ENCODE measurements at regions not wholly inside any gene's neighbourhood (a gene's known extent, or its start where the extent isn't known, plus 50 kb on each side); places are given as distances from the start of the nearest gene placed in this dataset.
A peak's percentile ranks its signal among the peaks of the same experiment; 100 is the strongest.

DNA sequence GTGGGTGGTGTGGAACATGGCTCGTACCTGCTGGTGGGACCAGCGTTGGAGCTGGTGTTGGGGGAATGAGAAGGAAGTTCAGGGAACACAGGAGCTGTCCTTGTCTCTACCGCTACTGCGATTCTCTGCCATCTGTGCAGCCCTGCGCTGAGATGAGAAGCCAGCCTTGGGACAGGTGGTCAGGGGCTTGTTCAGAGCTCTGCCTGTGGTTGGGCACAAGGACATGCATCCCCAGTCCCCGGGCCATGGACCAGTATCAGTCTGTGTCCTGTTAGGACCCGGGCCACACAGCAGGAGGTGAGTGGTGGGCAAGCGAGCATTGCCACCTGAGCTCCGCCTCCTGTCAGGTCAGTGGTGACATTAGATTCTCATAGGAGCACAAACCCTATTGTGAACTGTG lies 164.4 kb downstream of the TSN start:
- Mint-ChIP-seq H3K27ac (no peak overlapping the region), H3K36me3 (ENCODE audit: low read depth) (no peaks in the 10 kb centered on the region), H3K27me3 (ENCODE audit: low read depth) (peaks cover 4% of the 10 kb centered on the region), H3K4me1 (no peaks in the 10 kb centered on the region), H3K9me3 (peaks cover 13% of the 10 kb centered on the region), H3K4me3 (no peak overlapping the region)
- TF ChIP-seq, protein P1, sequence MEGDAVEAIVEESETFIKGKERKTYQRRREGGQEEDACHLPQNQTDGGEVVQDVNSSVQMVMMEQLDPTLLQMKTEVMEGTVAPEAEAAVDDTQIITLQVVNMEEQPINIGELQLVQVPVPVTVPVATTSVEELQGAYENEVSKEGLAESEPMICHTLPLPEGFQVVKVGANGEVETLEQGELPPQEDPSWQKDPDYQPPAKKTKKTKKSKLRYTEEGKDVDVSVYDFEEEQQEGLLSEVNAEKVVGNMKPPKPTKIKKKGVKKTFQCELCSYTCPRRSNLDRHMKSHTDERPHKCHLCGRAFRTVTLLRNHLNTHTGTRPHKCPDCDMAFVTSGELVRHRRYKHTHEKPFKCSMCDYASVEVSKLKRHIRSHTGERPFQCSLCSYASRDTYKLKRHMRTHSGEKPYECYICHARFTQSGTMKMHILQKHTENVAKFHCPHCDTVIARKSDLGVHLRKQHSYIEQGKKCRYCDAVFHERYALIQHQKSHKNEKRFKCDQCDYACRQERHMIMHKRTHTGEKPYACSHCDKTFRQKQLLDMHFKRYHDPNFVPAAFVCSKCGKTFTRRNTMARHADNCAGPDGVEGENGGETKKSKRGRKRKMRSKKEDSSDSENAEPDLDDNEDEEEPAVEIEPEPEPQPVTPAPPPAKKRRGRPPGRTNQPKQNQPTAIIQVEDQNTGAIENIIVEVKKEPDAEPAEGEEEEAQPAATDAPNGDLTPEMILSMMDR (IDR thresholded peaks at IDR 0.05; ENCODE audit: unreplicated experiment in 3 of 3) = no peak

DNA sequence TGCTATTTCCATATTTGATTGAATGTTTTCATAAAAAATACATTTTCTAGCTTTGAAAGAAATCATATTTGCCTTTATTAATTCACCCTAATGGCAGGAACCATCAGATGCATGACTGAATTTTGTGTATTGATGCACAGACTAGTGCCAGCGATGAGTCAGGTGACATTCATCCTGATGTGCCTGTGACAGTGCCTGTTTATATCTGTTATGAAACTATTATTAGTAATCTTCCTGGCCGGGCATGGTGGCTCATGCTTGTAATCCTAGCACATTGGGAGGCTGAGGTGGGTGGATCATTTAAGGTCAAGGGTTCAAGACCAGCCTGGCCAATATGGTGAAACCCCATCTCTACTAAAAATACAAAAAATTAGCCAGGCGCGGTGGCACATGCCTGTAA lies 170.0 kb downstream of the TSN start:
- H3K36me3 Mint-ChIP-seq (ENCODE audit: low read depth) = no peaks in the 10 kb centered on the region
- H3K27ac Mint-ChIP-seq = no peak overlapping the region
- no peaks in the 10 kb centered on the region for H3K4me1 Mint-ChIP-seq
- H3K4me3 Mint-ChIP-seq = no peak overlapping the region
- H3K27me3 Mint-ChIP-seq (ENCODE audit: low read depth) = no peaks in the 10 kb centered on the region
- peaks cover 11% of the 10 kb centered on the region for H3K9me3 Mint-ChIP-seq
- TF ChIP-seq, protein P1 (IDR thresholded peaks at IDR 0.05; ENCODE audit: unreplicated experiment in 3 of 3) = no peak

DNA sequence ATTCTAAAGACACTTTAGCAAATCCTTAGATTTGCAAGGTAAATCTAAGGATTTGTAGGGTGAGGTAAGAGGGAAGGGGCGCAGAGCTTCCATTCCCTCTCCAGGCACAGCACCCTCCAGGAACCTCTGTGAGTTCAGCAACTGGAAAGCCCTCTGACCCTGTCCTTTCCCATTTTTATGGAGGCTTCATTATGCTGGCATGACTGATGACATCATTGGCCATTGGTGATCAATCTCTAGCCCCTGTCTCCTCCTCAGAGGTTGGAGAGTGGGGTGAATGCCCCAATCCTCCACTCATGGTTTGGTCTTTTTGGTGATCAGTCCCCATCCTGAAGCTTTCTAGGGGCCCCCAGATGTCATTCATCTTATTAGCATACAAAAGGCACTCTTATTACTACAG lies 187.8 kb downstream of the TSN start:
- peaks cover 10% of the 10 kb centered on the region for H3K4me1 Mint-ChIP-seq
- H3K4me3 Mint-ChIP-seq = no peak overlapping the region
- TF ChIP-seq, protein P1 (IDR thresholded peaks at IDR 0.05; ENCODE audit: unreplicated experiment in 3 of 3) = no peak
- peaks cover 9% of the 10 kb centered on the region for H3K27me3 Mint-ChIP-seq (ENCODE audit: low read depth)
- no peaks in the 10 kb centered on the region for H3K36me3 Mint-ChIP-seq (ENCODE audit: low read depth)
- no peak overlapping the region for H3K27ac Mint-ChIP-seq
- no peaks in the 10 kb centered on the region for H3K9me3 Mint-ChIP-seq

DNA sequence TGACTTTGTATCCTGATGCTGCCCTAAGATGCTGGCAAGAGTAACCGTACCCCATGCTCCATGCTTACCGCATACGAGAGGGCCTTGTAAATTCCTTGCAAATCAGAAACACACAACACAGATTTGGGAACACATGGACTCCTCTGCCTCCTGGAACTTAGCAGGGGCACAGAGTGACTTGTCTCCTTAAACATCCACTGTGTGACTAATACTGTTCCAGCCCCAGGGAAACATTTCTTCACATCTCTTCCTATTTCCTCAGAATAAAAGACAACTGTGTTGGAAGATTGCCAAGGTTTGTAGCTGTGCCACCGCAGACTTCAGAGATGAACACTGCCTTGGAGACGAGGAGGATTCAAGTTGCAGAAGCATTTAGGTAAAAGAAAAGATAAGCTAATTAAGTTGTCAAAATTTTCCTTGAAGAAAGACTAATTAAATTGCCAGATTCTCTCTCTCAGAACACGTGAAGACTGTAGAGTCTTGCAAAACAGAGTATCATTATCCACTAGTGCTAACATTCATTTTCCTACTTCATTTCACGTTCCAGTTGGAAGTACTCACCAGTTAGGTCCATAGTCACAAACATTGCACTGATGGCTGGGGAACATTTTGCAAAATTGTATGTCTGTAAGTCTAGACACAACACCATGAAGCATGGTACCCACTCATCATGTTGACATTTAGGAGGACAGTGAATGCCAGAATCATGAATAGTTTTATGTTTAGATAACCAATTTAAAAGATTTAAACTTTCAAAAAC lies 188.8 kb downstream of the TSN start:
- H3K36me3 Mint-ChIP-seq (ENCODE audit: low read depth) = no peaks in the 10 kb centered on the region
- H3K4me1 Mint-ChIP-seq = peaks cover 17% of the 10 kb centered on the region
- no peak overlapping the region for H3K27ac Mint-ChIP-seq
- TF ChIP-seq, protein P1 (IDR thresholded peaks at IDR 0.05; ENCODE audit: unreplicated experiment in 3 of 3) = no peak
- no peak overlapping the region for H3K4me3 Mint-ChIP-seq
- H3K27me3 Mint-ChIP-seq (ENCODE audit: low read depth) = peaks cover 11% of the 10 kb centered on the region
- H3K9me3 Mint-ChIP-seq = no peaks in the 10 kb centered on the region

DNA sequence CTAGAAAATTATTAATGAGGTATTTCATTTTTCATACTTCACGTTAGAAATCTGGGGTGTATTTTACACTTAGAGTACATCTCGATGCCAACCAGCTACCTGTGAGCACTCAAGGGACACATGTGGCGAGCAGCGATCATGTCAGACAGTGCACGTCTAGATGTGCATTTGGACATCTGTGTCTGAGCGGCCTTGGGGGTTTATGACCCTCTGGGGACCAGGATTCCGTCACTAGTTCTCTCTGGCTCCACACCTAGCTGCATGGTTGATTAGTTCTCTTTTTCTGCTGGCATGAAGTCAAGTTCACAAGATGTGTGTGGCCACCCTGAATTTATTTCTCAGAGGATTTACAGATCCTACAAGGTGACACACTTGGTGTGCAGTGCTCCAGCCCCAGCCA lies 192.2 kb downstream of the TSN start:
- TF ChIP-seq, protein P1 (IDR thresholded peaks at IDR 0.05; ENCODE audit: unreplicated experiment in 3 of 3) = no peak
- no peak overlapping the region for H3K4me3 Mint-ChIP-seq
- no peaks in the 10 kb centered on the region for H3K36me3 Mint-ChIP-seq (ENCODE audit: low read depth)
- peaks cover 24% of the 10 kb centered on the region for H3K4me1 Mint-ChIP-seq
- H3K27ac Mint-ChIP-seq = no peak overlapping the region
- H3K27me3 Mint-ChIP-seq (ENCODE audit: low read depth) = peaks cover 13% of the 10 kb centered on the region
- H3K9me3 Mint-ChIP-seq = no peaks in the 10 kb centered on the region

DNA sequence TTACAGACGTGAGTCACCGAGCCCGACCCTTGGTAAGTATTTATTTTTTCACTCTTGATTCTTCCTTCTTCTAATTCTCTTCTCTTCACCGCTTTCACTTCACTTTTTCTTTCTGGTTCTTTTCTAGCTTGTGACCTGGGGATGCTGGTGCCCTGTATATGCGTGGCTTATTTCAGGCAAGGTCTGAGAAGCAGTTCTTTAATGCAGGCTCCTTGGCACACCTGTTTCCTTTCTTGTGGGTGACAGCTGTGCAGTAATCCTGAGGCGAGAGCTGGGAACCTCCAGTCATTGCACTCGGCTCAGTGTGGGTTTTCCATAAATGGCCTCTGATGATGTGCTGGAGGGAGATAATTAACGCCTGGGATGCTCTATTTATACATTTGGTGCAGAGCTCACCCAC lies 193.8 kb downstream of the TSN start:
- H3K4me3 Mint-ChIP-seq = no peak overlapping the region
- H3K27me3 Mint-ChIP-seq (ENCODE audit: low read depth) = peaks cover 14% of the 10 kb centered on the region

More for the DNA sequence above, 193.8 kb downstream of the TSN start:
- H3K27ac Mint-ChIP-seq = peak overlapping the region in 1 of 3 experiments; percentile 14
- peaks cover 19% of the 10 kb centered on the region for H3K4me1 Mint-ChIP-seq
- H3K9me3 Mint-ChIP-seq = peaks cover 6% of the 10 kb centered on the region
- H3K36me3 Mint-ChIP-seq (ENCODE audit: low read depth) = no peaks in the 10 kb centered on the region
- TF ChIP-seq, protein P1 (IDR thresholded peaks at IDR 0.05; ENCODE audit: unreplicated experiment in 3 of 3) = no peak
